ENCODE measurements at regions not wholly inside any gene's neighbourhood (a gene's known extent, or its start where the extent isn't known, plus 50 kb on each side); places are given as distances from the start of the nearest gene placed in this dataset.

- no peak overlapping the region for H3K9ac ChIP-seq (ENCODE audit: extremely low read depth, low read length, poor library complexity, severe bottlenecking)
- H3K9me3 ChIP-seq (ENCODE audit: control insufficient read depth, low read length), result no peaks in the 10 kb centered on the region
- no peaks in the 10 kb centered on the region for H3K36me3 Mint-ChIP-seq (ENCODE audit: low read depth)
- H3K4me1 ChIP-seq (ENCODE audit: control insufficient read depth, insufficient read depth, low read length), result no peaks in the 10 kb centered on the region
- no peaks in the 10 kb centered on the region for H3K4me1 Mint-ChIP-seq
- no peak overlapping the region for H3K27ac Mint-ChIP-seq
- TF ChIP-seq CTCF (conservative IDR thresholded peaks at IDR 0.05), result no peak
- H3K27ac ChIP-seq (ENCODE audit: low read depth, low read length), result no peak overlapping the region
- DNase-seq, result no peak
- no peak overlapping the region for H3K4me3 Mint-ChIP-seq
- WGBS, 2 experiments (ENCODE audit: insufficient coverage in 1 of 2, insufficient read length in 1 of 2), result 87 to 100% methylated on average over 1 to 2 of the region's 2 CpGs
- H3K36me3 ChIP-seq (ENCODE audit: control insufficient read depth, insufficient read depth, low read length), result no peaks in the 10 kb centered on the region
- H3K27me3 Mint-ChIP-seq (ENCODE audit: insufficient read depth), result peaks cover 5% of the 10 kb centered on the region
- H3K9me3 Mint-ChIP-seq, result no peaks in the 10 kb centered on the region
- no peak overlapping the region for H3K4me3 ChIP-seq (ENCODE audit: low read length)
- H3K27me3 ChIP-seq (ENCODE audit: control insufficient read depth, insufficient read depth, low read length, poor library complexity, severe bottlenecking), result no peaks in the 10 kb centered on the region
These were observed 61.5 kb upstream of the DMAC1 start for GRCh38 chr9:7861086-7861485.

GRCh38 chr9:7860335-7860709 is 60.7 kb upstream of the DMAC1 start:
- WGBS, 2 experiments (ENCODE audit: insufficient coverage in 1 of 2, insufficient read length in 1 of 2), result 89% methylated on average over 1 of the region's 1 CpG; no CpG with 5 or more reads in 1 of the 2 experiments

GRCh38 chr9:7859701-7860334 is 60.2 kb upstream of the DMAC1 start:
- Histone ChIP-seq H3K27ac (ENCODE audit: low read depth, low read length) (no peak overlapping the region), H3K9me3 (ENCODE audit: control insufficient read depth, low read length) (no peaks in the 10 kb centered on the region), H3K27me3 (ENCODE audit: control insufficient read depth, insufficient read depth, low read length, poor library complexity, severe bottlenecking) (no peaks in the 10 kb centered on the region), H3K9ac (ENCODE audit: extremely low read depth, low read length, poor library complexity, severe bottlenecking) (no peak overlapping the region), H3K4me1 (ENCODE audit: control insufficient read depth, insufficient read depth, low read length) (no peaks in the 10 kb centered on the region), H3K36me3 (ENCODE audit: control insufficient read depth, insufficient read depth, low read length) (no peaks in the 10 kb centered on the region), H3K4me3 (ENCODE audit: low read length) (no peak overlapping the region)
- no peaks in the 10 kb centered on the region for H3K9me3 Mint-ChIP-seq
- H3K27me3 Mint-ChIP-seq (ENCODE audit: insufficient read depth), result peaks cover 5% of the 10 kb centered on the region
- no peak overlapping the region for H3K4me3 Mint-ChIP-seq
- no peak for DNase-seq
- 90 to 96% methylated on average over 2 to 3 of the region's 3 CpGs for WGBS, 2 experiments (ENCODE audit: insufficient coverage in 1 of 2, insufficient read length in 1 of 2)
- H3K36me3 Mint-ChIP-seq (ENCODE audit: low read depth), result no peaks in the 10 kb centered on the region
- H3K4me1 Mint-ChIP-seq, result no peaks in the 10 kb centered on the region
- no peak for TF ChIP-seq CTCF (conservative IDR thresholded peaks at IDR 0.05)
- H3K27ac Mint-ChIP-seq, result no peak overlapping the region

More at GRCh38 chr9:7860335-7860709, 60.7 kb upstream of the DMAC1 start:
- Mint-ChIP-seq H3K9me3 (no peaks in the 10 kb centered on the region), H3K4me1 (no peaks in the 10 kb centered on the region), H3K27ac (no peak overlapping the region), H3K4me3 (no peak overlapping the region), H3K27me3 (ENCODE audit: insufficient read depth) (peaks cover 5% of the 10 kb centered on the region), H3K36me3 (ENCODE audit: low read depth) (no peaks in the 10 kb centered on the region)
- Histone ChIP-seq H3K9ac (ENCODE audit: extremely low read depth, low read length, poor library complexity, severe bottlenecking) (no peak overlapping the region), H3K27ac (ENCODE audit: low read depth, low read length) (no peak overlapping the region), H3K4me1 (ENCODE audit: control insufficient read depth, insufficient read depth, low read length) (no peaks in the 10 kb centered on the region), H3K36me3 (ENCODE audit: control insufficient read depth, insufficient read depth, low read length) (no peaks in the 10 kb centered on the region), H3K4me3 (ENCODE audit: low read length) (no peak overlapping the region), H3K9me3 (ENCODE audit: control insufficient read depth, low read length) (no peaks in the 10 kb centered on the region), H3K27me3 (ENCODE audit: control insufficient read depth, insufficient read depth, low read length, poor library complexity, severe bottlenecking) (no peaks in the 10 kb centered on the region)
- no peak for TF ChIP-seq CTCF (conservative IDR thresholded peaks at IDR 0.05)
- no peak for DNase-seq
